Brain microvascular endothelial cell (primary cell): ENCODE measurements at regions not wholly inside any gene's neighbourhood (a gene's known extent, or its start where the extent isn't known, plus 50 kb on each side); places are given as distances from the start of the nearest gene placed in this dataset.

Experiments used
- DNase-seq: peaks from one replicate; pipeline ENCODE4 v3.0.0-alpha.2; 2020
- H3K27ac ChIP-seq: fragments of 250-450 bp; sonication (Bioruptor Pico); 2 replicates; pipeline ENCODE4 v1.5.1; 2020; ENCODE audit warnings: mild to moderate bottlenecking, moderate library complexity
- H3K27me3 ChIP-seq: fragments of 250-450 bp; sonication (Bioruptor Pico); replicated peaks from 2 replicates; pipeline ENCODE4 v1.5.1; 2020; ENCODE audit warnings: mild to moderate bottlenecking
- H3K36me3 ChIP-seq: fragments of 250-450 bp; sonication (Bioruptor Pico); replicated peaks from 2 replicates; pipeline ENCODE4 v1.5.1; 2020; ENCODE audit warnings: mild to moderate bottlenecking
- H3K4me3 ChIP-seq: 2 replicates; pipeline ENCODE4 v1.5.1; 2011; ENCODE audit warnings: low read depth, mild to moderate bottlenecking, control low read depth, low read length, moderate library complexity
- CTCF ChIP-seq: IDR thresholded peaks from 2 replicates; pipeline ENCODE4 v1.5.1; 2011; ENCODE audit warnings: low read depth, mild to moderate bottlenecking, moderate library complexity, low read length, control low read depth, inconsistent platforms; ENCODE audit errors: missing control alignments
- in situ Hi-C: cut with HindIII; loops from 2 replicates; pipeline ENCODE4 v1.10.0; 2017; ENCODE audit warnings: low sequenced_read_pairs, low pct_ligation_motif_present

- no peak for TF ChIP-seq CTCF
- DNase-seq: no peak
- in situ Hi-C loops: no loop called here
- Histone ChIP-seq H3K4me3 (no peak overlapping the region), H3K27me3 (no peaks in the 10 kb centered on the region), H3K36me3 (no peaks in the 10 kb centered on the region), H3K27ac (no peak overlapping the region)
Measured at GRCh38 chr18:73662421-73662820, 485.2 kb downstream of the FBXO15 start.

- H3K4me3 ChIP-seq: no peak overlapping the region
- no peaks in the 10 kb centered on the region for H3K27me3 ChIP-seq
- no peak for TF ChIP-seq CTCF
- in situ Hi-C loops: no loop called here
- no peak overlapping the region for H3K27ac ChIP-seq
- no peaks in the 10 kb centered on the region for H3K36me3 ChIP-seq
- no peak for DNase-seq
Measured at GRCh38 chr18:73660931-73661856, 486.4 kb downstream of the FBXO15 start.

- Histone ChIP-seq H3K27ac (no peak overlapping the region), H3K36me3 (no peaks in the 10 kb centered on the region), H3K4me3 (no peak overlapping the region), H3K27me3 (no peaks in the 10 kb centered on the region)
- in situ Hi-C loops: no loop called here
- no peak for DNase-seq
- no peak for TF ChIP-seq CTCF
Measured at GRCh38 chr18:73656691-73657090, 490.9 kb downstream of the FBXO15 start.

- Histone ChIP-seq H3K4me3 (no peak overlapping the region), H3K36me3 (no peaks in the 10 kb centered on the region), H3K27ac (no peak overlapping the region), H3K27me3 (no peaks in the 10 kb centered on the region)
- TF ChIP-seq CTCF: no peak
- in situ Hi-C loops: no loop called here
- DNase-seq: no peak
Measured at GRCh38 chr18:73653827-73654226, 493.8 kb downstream of the FBXO15 start.

- no peak overlapping the region for H3K27ac ChIP-seq
- in situ Hi-C loops: no loop called here
- H3K27me3 ChIP-seq: no peaks in the 10 kb centered on the region
- no peak for DNase-seq
- no peak overlapping the region for H3K4me3 ChIP-seq
- no peaks in the 10 kb centered on the region for H3K36me3 ChIP-seq
- TF ChIP-seq CTCF: no peak
Measured at GRCh38 chr18:73653251-73653650, 494.4 kb downstream of the FBXO15 start.
